H1 (cell line): ENCODE measurements at regions not wholly inside any gene's neighbourhood (a gene's known extent, or its start where the extent isn't known, plus 50 kb on each side); places are given as distances from the start of the nearest gene placed in this dataset.

Source experiments
- CTCF ChIA-PET: fragments of 300-600 bp; sonication (Branson Sonifier 250); formaldehyde crosslinking; loops from one replicate; lab custom pipeline; 2021; ENCODE audit not compliant: partially characterized antibody; lab: Charles Lee
- POLR2A ChIA-PET: fragments of 300-600 bp; sonication (Branson Sonifier 250); formaldehyde crosslinking; loops from one replicate; lab custom pipeline; 2021; ENCODE audit warnings: inconsistent platforms; ENCODE audit not compliant: partially characterized antibody; lab: Charles Lee
- DNase-seq, 2 experiments: peaks; one replicate each; pipeline versions ENCODE4 v3.0.0 to v3.0.0-alpha.2; 2010 to 2022; ENCODE audit warnings: low spot score in 2 of 2, low read depth in 1 of 2, mixed read lengths in 1 of 2
- FAIRE-seq: peaks from 2 replicates; lab custom pipeline; 2011; peaks lifted over from hg19 to GRCh38; lab: Jason Lieb, UNC
- H2AFZ ChIP-seq: 2 replicates; pipeline ENCODE4 v1.8.1; 2012; ENCODE audit warnings: low read length, inconsistent platforms
- H2AK5ac ChIP-seq: 2 replicates; pipeline ENCODE4 v1.6.1; 2013; ENCODE audit warnings: low read depth, low read length
- H2BK120ac ChIP-seq: replicated peaks from 2 replicates; pipeline ENCODE3; 2013; ENCODE audit warnings: low read depth, low read length, inconsistent platforms
- H2BK12ac ChIP-seq: 2 replicates; pipeline ENCODE4 v1.6.1; 2013; ENCODE audit warnings: low read depth, low read length
- H2BK15ac ChIP-seq: 2 replicates; pipeline ENCODE4 v1.6.1; 2013; ENCODE audit warnings: low read length
- H2BK20ac ChIP-seq: 2 replicates; pipeline ENCODE4 v1.6.1; 2013; ENCODE audit warnings: low read length
- H2BK5ac ChIP-seq: 2 replicates; pipeline ENCODE4 v1.6.1; 2013; ENCODE audit warnings: low read depth, low read length
- H3K14ac ChIP-seq: 2 replicates; pipeline ENCODE4 v1.6.1; 2013; ENCODE audit warnings: inconsistent platforms; ENCODE audit not compliant: insufficient read length
- H3K18ac ChIP-seq: 2 replicates; pipeline ENCODE4 v1.6.1; 2013; ENCODE audit warnings: low read length; ENCODE audit errors: extremely low read depth
- H3K23ac ChIP-seq: 2 replicates; pipeline ENCODE4 v1.6.1; 2013; ENCODE audit warnings: inconsistent platforms; ENCODE audit not compliant: insufficient read length
- H3K23me2 ChIP-seq: 2 replicates; pipeline ENCODE4 v1.6.1; 2013; ENCODE audit warnings: low read depth, low read length
- H3K27ac ChIP-seq: 2 replicates; pipeline ENCODE4 v1.6.1; 2011; ENCODE audit warnings: low read depth, low read length, inconsistent platforms
- H3K27me3 ChIP-seq, 4 experiments: replicated peaks in 1 of 4; 1 replicate in 1 of 4; 2 replicates in 3 of 4; pipeline versions ENCODE4 v1.6.1 to v1.8.1; 2011 to 2013; ENCODE audit warnings: low read length in 3 of 4, mild to moderate bottlenecking in 3 of 4, inconsistent platforms in 2 of 4, mixed read lengths in 2 of 4, moderate library complexity in 1 of 4; ENCODE audit not compliant: control insufficient read depth in 3 of 4, insufficient read depth in 3 of 4; ENCODE audit errors: extremely low read depth in 1 of 4
- H3K36me3 ChIP-seq, 4 experiments: 2 replicates each; pipeline versions ENCODE4 v1.6.1 to v1.8.1; 2011 to 2013; ENCODE audit warnings: mild to moderate bottlenecking in 4 of 4, low read length in 3 of 4, moderate library complexity in 2 of 4, control low read depth in 1 of 4, inconsistent platforms in 1 of 4; ENCODE audit not compliant: insufficient read depth in 4 of 4, control insufficient read depth in 2 of 4
- H3K4ac ChIP-seq: replicated peaks from 2 replicates; pipeline ENCODE3; 2013; ENCODE audit warnings: low read length, low read depth, mixed read lengths, inconsistent platforms; ENCODE audit not compliant: insufficient read length
- H3K4me1 ChIP-seq, 4 experiments: replicated peaks in 1 of 4; 1 replicate in 1 of 4; 2 replicates in 3 of 4; pipeline versions ENCODE4 v1.6.1 to v1.8.1; 2011 to 2013; ENCODE audit warnings: low read length in 3 of 4, inconsistent platforms in 2 of 4, mixed read lengths in 1 of 4; ENCODE audit not compliant: insufficient read depth in 4 of 4, control insufficient read depth in 3 of 4
- H3K4me2 ChIP-seq, 2 experiments: 2 replicates each; pipeline versions ENCODE4 v1.6.1 to v1.8.1; 2011 to 2013; ENCODE audit warnings: low read depth in 2 of 2, low read length in 2 of 2, control low read depth in 1 of 2, inconsistent platforms in 1 of 2, mild to moderate bottlenecking in 1 of 2; ENCODE audit not compliant: insufficient read depth in 1 of 2
- H3K4me3 ChIP-seq, 4 experiments: fragments of 200-600, 300-600 bp in 1 of 4; sonication (generic), shearing (Covaris generic), sonication (Bioruptor Twin) in 1 of 4; 2 replicates each; pipeline versions ENCODE4 v1.5.1 to v1.8.1; 2011 to 2016; ENCODE audit warnings: low read length in 4 of 4, low read depth in 3 of 4, control low read depth in 2 of 4, inconsistent platforms in 2 of 4, mild to moderate bottlenecking in 2 of 4, mixed read lengths in 1 of 4, moderate library complexity in 1 of 4; ENCODE audit not compliant: insufficient read depth in 2 of 4; ENCODE audit errors: extremely low read depth in 1 of 4
- H3K56ac ChIP-seq: replicated peaks from 2 replicates; pipeline ENCODE3; 2013; ENCODE audit warnings: low read depth, mild to moderate bottlenecking, mixed read lengths, low read length, inconsistent platforms; ENCODE audit not compliant: insufficient read length
- H3K79me1 ChIP-seq: 2 replicates; pipeline ENCODE4 v1.6.1; 2013; ENCODE audit warnings: low read depth, low read length, control low read depth
- H3K79me2 ChIP-seq, 2 experiments: 2 replicates each; pipeline versions ENCODE4 v1.6.1 to v1.8.1; 2012 to 2013; ENCODE audit warnings: low read length in 2 of 2, mild to moderate bottlenecking in 2 of 2, inconsistent platforms in 1 of 2; ENCODE audit not compliant: insufficient read depth in 2 of 2, control insufficient read depth in 1 of 2
- H3K9ac ChIP-seq, 4 experiments: replicated peaks in 1 of 4; 1 replicate in 1 of 4; 2 replicates in 3 of 4; pipeline versions ENCODE4 v1.6.1 to v1.8.1; 2011 to 2013; ENCODE audit warnings: low read depth in 3 of 4, low read length in 3 of 4, control low read depth in 2 of 4, mild to moderate bottlenecking in 2 of 4, moderate library complexity in 2 of 4, inconsistent platforms in 1 of 4; ENCODE audit errors: extremely low read depth in 1 of 4
- H3K9me3 ChIP-seq, 2 experiments: 2 replicates each; pipeline versions ENCODE4 v1.6.1 to v1.8.1; 2012 to 2013; ENCODE audit warnings: mild to moderate bottlenecking in 2 of 2, moderate library complexity in 2 of 2, control low read depth in 1 of 2, inconsistent platforms in 1 of 2, low read depth in 1 of 2, low read length in 1 of 2, mixed read lengths in 1 of 2; ENCODE audit not compliant: insufficient read depth in 2 of 2
- H4K20me1 ChIP-seq, 2 experiments: replicated peaks in 1 of 2; 2 replicates each; pipeline versions ENCODE3 to v1.8.1; 2011 to 2013; ENCODE audit warnings: inconsistent platforms in 2 of 2, low read length in 2 of 2, mild to moderate bottlenecking in 1 of 2; ENCODE audit not compliant: insufficient read depth in 2 of 2, control insufficient read depth in 1 of 2
- H4K5ac ChIP-seq: 2 replicates; pipeline ENCODE4 v1.6.1; 2013; ENCODE audit warnings: low read length, low read depth, mixed read lengths, inconsistent platforms; ENCODE audit not compliant: insufficient read length
- H4K8ac ChIP-seq: 2 replicates; pipeline ENCODE4 v1.8.0; 2013; ENCODE audit warnings: mild to moderate bottlenecking, moderate library complexity, low read length, inconsistent platforms; ENCODE audit not compliant: insufficient read depth; ENCODE audit errors: extremely low read depth
- H4K91ac ChIP-seq: replicated peaks from 2 replicates; pipeline ENCODE3; 2013; ENCODE audit warnings: low read length, mixed read lengths, inconsistent platforms; ENCODE audit not compliant: insufficient read length
- BRCA1 ChIP-seq: IDR thresholded peaks from 2 replicates; pipeline ENCODE4 v1.6.1; 2012; ENCODE audit warnings: low read depth, low read length, improper control_type of control experiment
- CBX5 ChIP-seq: fragments of 300-800, 300-1000 bp; sonication (generic); IDR thresholded peaks from 2 replicates; pipeline ENCODE4 v1.7.1; 2016; ENCODE audit warnings: antibody characterized with exemption, low read length, low read depth
- EZH2 ChIP-seq: fragments of 200-600 bp; sonication (generic); IDR thresholded peaks from 2 replicates; pipeline ENCODE4 v1.7.1; 2012; ENCODE audit warnings: low read depth, mild to moderate bottlenecking, moderate library complexity, low read length, inconsistent platforms; ENCODE audit not compliant: severe bottlenecking
- PHF8 ChIP-seq: fragments of 200-600 bp; sonication (generic); conservative IDR thresholded peaks from 2 replicates; pipeline ENCODE4 v1.7.1; 2012; ENCODE audit warnings: low read depth, mild to moderate bottlenecking, inconsistent platforms, low read length, moderate library complexity
- RXRA ChIP-seq: IDR thresholded peaks from 2 replicates; pipeline ENCODE4 v1.6.1; 2011; ENCODE audit warnings: low read depth, mild to moderate bottlenecking, low read length, moderate library complexity; ENCODE audit not compliant: insufficient read depth
- SIRT6 ChIP-seq: IDR thresholded peaks from one replicate; pipeline ENCODE4 v1.7.1; 2012; ENCODE audit warnings: low read length, inconsistent platforms
- SP1 ChIP-seq: IDR thresholded peaks from 2 replicates; pipeline ENCODE4 v1.6.1; 2011; ENCODE audit warnings: low read depth, low read length
- WGBS, 2 experiments: shearing (Covaris generic) in 1 of 2; methylation state at CpG; one replicate each; pipeline versions ENCODE4 v1.1.6 to v1.1.7; 2013 to 2015; ENCODE audit warnings: low lambda C conversion rate in 2 of 2, mixed read lengths in 2 of 2, inconsistent platforms in 1 of 2, low coverage in 1 of 2, missing lambda C conversion rate in 1 of 2; ENCODE audit not compliant: insufficient replicate concordance in 2 of 2, insufficient coverage in 1 of 2, insufficient read length in 1 of 2; ENCODE audit errors: extremely low coverage in 1 of 2, missing lambda C conversion rate in 1 of 2; 5-methylcytosine and 5-hydroxymethylcytosine counted together
- TF ChIP-seq, protein P1 (sequence below), 3 experiments: IDR thresholded peaks; 1 replicate in 2 of 3; 2 replicates in 1 of 3; pipeline versions ENCODE4 v1.5.1 to v1.6.1; 2011; ENCODE audit warnings: low read length in 3 of 3, mild to moderate bottlenecking in 3 of 3, inconsistent platforms in 2 of 3, low read depth in 1 of 3, moderate library complexity in 1 of 3; ENCODE audit not compliant: insufficient read depth in 1 of 3; ENCODE audit errors: control extremely low read depth in 1 of 3
- TF ChIP-seq, protein P2 (sequence below): IDR thresholded peaks from 2 replicates; pipeline ENCODE4 v1.6.1; 2011; ENCODE audit warnings: low read length, improper control_type of control experiment

DNA sequence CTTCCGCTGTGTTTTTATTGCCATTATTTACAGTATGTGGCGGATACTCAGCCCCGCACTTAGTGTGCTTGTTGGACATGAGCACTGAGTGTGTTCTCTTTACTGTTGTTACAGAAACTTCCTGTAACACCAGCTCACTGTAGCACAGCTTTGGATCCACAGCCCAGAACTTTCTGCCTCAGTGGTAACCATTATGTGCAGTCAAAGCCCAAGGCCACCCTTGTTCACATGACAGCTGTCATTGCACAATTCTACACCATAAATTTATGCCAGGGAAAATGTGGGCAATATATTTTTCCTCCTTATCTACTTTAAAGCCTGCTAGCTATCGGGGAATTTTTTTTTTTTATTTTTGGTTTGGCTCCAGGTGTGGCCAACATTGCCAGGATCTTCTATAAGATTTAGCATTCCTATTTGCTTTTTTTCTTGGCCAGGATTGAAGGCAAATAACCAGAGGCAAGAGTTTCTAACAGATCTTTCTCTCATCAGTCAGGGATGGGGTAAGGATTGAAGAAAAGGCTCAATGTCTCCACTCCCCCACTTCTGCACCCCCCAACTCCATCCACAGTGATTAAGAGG, 176.0 kb upstream of the PELI2 start:
- Histone ChIP-seq H3K4me3 (no peak overlapping the region), H2AK5ac (no peak overlapping the region), H2BK5ac (no peak overlapping the region), H3K4ac (no peak overlapping the region), H3K56ac (no peak overlapping the region), H3K14ac (no peak overlapping the region), H4K91ac (no peak overlapping the region), H2BK20ac (no peak overlapping the region), H3K79me2 (no peaks in the 10 kb centered on the region), H3K18ac (no peak overlapping the region), H3K27me3 (no peaks in the 10 kb centered on the region), H2AFZ (no peak overlapping the region), H4K20me1 (no peaks in the 10 kb centered on the region), H2BK12ac (no peak overlapping the region), H4K5ac (no peak overlapping the region), H3K9ac (no peak overlapping the region), H2BK120ac (no peak overlapping the region), H3K4me2 (no peak overlapping the region), H3K23ac (no peak overlapping the region), H2BK15ac (no peak overlapping the region), H3K27ac (no peak overlapping the region), H3K79me1 (no peaks in the 10 kb centered on the region), H3K23me2 (no peaks in the 10 kb centered on the region; the same call in 1 of the 2 replicates), H4K8ac (no peak overlapping the region), H3K4me1 (peaks cover 0 to 5% (median 4%) of the 10 kb centered on the region in 4 experiments; a peak in 5 of 7 replicates), H3K9me3 (no peaks in the 10 kb centered on the region), H3K36me3 (no peaks in the 10 kb centered on the region)
- FAIRE-seq (no peak), DNase-seq (no peak)
- 89% methylated on average over 4 of the region's 4 CpGs; no CpG with 5 or more reads in 1 of the 2 experiments for WGBS, 2 experiments
- ChIA-PET POLR2A (no interaction called here), CTCF (interaction anchor here (1.4 to 1.8 kb wide), 2 partner anchors 13 to 14 kb away, joined by 4 to 5 read pairs; no protein-coding TSS in a partner anchor)
- TF ChIP-seq, protein P1, sequence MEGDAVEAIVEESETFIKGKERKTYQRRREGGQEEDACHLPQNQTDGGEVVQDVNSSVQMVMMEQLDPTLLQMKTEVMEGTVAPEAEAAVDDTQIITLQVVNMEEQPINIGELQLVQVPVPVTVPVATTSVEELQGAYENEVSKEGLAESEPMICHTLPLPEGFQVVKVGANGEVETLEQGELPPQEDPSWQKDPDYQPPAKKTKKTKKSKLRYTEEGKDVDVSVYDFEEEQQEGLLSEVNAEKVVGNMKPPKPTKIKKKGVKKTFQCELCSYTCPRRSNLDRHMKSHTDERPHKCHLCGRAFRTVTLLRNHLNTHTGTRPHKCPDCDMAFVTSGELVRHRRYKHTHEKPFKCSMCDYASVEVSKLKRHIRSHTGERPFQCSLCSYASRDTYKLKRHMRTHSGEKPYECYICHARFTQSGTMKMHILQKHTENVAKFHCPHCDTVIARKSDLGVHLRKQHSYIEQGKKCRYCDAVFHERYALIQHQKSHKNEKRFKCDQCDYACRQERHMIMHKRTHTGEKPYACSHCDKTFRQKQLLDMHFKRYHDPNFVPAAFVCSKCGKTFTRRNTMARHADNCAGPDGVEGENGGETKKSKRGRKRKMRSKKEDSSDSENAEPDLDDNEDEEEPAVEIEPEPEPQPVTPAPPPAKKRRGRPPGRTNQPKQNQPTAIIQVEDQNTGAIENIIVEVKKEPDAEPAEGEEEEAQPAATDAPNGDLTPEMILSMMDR (IDR thresholded peaks at IDR 0.05; ENCODE audit: control extremely low read depth in 1 of 3, insufficient read depth in 1 of 3, low read depth in 1 of 3, low read length in 3 of 3): no peak
- TF ChIP-seq EZH2: no peak
- TF ChIP-seq SIRT6: no peak
- TF ChIP-seq RXRA: no peak
- TF ChIP-seq CBX5: no peak
- TF ChIP-seq SP1: no peak
- no peak for TF ChIP-seq BRCA1
- no peak for TF ChIP-seq PHF8
- TF ChIP-seq, protein P2, sequence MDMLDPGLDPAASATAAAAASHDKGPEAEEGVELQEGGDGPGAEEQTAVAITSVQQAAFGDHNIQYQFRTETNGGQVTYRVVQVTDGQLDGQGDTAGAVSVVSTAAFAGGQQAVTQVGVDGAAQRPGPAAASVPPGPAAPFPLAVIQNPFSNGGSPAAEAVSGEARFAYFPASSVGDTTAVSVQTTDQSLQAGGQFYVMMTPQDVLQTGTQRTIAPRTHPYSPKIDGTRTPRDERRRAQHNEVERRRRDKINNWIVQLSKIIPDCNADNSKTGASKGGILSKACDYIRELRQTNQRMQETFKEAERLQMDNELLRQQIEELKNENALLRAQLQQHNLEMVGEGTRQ: no peak
